Epithelial cell of prostate (primary cell): ENCODE measurements at regions not wholly inside any gene's neighbourhood (a gene's known extent, or its start where the extent isn't known, plus 50 kb on each side); places are given as distances from the start of the nearest gene placed in this dataset.
"Not testable (repeated sequence)": the region's sequence is repeated elsewhere in the genome, so short reads cannot be mapped to it uniquely, and the experiment has no call there.

Source experiments
- DNase-seq: peaks from one replicate; pipeline ENCODE4 v3.0.0-alpha.2; 2011; ENCODE audit warnings: low read depth, low spot score
- H3K27ac ChIP-seq: fragments of 450-650 bp; 2 replicates; pipeline ENCODE4 v1.5.1; 2017; ENCODE audit warnings: mild to moderate bottlenecking

- DNase-seq = no peak
- no peak overlapping the region for H3K27ac ChIP-seq
These were observed 111.0 kb upstream of the SALL3 start for GRCh38 chr18:78868330-78869316.

- no peak overlapping the region for H3K27ac ChIP-seq
- no peak for DNase-seq
These were observed 108.0 kb upstream of the SALL3 start for GRCh38 chr18:78871618-78872017.

DNA sequence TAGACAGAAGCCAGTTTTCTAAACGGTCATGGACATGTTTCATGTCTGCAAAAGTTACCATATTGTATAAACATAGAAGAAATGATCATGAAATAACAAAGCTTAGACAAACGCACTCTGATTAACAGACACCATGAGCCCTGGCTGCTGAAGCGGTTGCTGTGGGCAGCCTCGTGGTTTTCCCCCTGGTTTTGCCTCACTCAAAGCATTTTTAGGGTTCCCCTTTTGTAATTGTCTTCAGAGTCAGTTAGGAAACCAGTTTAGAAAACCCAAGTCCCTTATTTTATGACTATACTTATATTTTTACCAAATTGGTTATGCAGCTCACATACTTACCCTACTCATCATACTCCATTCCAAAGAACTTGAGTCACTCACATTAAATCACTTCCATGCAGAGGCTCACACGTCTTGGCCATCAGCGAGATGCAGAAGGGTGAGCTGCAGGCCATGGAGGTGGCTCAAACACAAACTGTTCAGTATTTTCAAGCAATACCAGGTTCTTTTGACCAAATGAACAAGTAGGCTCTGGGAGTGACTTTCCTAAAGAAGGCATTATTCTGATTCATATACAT is 105.6 kb upstream of the SALL3 start:
- no peak overlapping the region for H3K27ac ChIP-seq
- DNase-seq = no peak

GRCh38 chr18:78875016-78875777 is 104.4 kb upstream of the SALL3 start:
- DNase-seq = no peak
- no peak overlapping the region for H3K27ac ChIP-seq

DNA sequence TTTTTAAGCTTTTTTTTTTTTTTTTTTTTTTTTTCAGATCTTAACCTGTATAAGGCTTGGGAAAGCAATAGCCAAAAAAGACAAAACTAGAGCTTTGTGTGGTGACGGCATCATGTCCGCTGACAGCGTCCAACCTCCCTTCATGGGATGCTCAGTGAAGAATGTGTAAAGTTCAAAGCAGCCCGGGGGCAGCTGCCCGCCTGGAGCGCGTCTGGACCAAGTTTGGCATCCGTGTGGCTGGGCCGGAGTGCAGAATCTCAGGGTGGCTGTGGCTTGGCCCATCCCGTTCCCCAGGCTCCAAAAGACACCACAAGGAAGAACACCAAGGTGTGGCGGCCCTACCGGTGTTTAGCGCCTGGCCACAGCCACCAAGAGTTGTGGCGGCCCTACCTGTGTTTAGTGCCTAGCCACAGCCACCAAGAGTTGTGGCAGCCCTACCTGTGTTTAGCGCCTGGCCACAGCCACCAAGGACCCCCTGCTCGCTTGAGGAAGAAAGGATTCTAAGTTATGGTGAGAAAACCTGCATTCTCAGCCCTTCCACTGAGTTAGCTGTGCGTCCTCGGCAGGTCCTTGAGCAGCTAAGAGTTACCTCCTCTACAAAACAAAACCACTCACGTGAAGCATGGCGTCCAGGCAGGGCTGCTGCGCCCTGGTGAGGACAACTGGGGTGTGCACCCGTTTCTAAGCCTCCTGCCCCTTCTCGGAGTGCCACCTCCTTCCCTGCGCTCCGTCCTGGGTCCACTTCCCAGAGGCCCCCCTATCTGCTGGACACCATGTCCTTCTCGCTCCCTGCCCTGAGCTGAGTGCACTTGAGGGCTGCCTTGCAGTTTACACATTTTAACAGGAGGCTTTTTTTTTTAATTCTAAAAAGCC is 103.6 kb upstream of the SALL3 start:
- H3K27ac ChIP-seq = no peak overlapping the region
- no peak for DNase-seq

- no peak overlapping the region for H3K27ac ChIP-seq
- no peak for DNase-seq
These were observed 102.8 kb upstream of the SALL3 start for GRCh38 chr18:78876868-78877267.

- DNase-seq = no peak
- H3K27ac ChIP-seq = no peak overlapping the region
These were observed 101.3 kb upstream of the SALL3 start for GRCh38 chr18:78878335-78878734.

DNA sequence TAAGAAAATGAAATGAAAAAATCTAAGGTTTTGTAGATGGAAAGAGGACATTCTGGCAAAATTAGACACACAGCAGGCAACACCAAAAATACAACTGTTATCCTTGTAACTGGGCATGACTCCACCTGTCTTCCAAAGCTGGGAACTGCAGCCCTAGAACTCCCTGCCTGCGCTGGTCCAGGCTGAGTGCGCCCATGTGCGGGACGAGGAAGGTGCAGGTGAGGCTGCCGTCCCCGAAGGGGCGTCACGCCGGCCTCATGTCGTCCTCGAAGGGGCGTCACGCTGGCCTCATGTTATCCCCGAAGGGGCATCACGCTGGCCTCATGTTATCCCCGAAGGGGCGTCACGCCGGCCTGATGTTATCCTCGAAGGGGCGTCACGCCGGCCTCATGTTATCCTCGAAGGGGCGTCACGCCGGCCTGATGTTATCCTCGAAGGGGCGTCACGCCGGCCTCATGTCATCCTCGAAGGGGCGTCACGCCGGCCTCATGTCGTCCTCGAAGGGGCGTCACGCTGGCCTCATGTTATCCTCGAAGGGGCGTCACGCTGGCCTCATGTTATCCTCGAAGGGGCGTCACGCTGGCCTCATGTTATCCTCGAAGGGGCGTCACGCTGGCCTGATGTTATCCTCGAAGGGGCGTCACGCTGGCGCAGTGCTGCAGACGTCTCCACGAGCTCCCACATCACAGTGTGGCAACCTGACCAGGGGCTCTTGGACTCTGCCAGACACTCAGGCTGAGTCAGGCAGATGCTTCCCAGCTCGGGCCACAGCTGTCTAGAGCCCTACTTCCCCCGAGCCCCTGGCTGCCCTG is 100.3 kb upstream of the SALL3 start:
- not testable (repeated sequence) for DNase-seq

DNA sequence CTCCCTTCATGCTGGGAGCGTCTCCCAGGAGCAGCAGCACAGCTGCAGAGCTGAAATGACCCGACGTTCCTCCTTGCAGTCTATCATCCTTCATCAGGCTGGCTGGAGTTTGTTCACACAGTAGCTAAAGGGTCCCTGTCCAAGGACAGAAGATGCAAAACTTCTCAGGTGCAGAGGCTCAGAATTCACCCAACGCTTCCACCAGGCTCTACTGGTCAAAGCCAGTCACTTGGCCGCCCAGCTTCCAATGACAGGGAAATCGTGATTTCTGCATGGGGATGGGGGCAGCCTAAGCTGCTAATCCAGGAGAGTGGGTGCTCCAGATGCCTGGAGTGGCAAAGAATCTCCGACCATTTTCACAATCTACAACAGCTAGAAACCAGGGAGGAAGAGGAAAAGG is 97.0 kb upstream of the SALL3 start:
- no peak overlapping the region for H3K27ac ChIP-seq
- DNase-seq = no peak

More for the DNA sequence above, 100.3 kb upstream of the SALL3 start:
- H3K27ac ChIP-seq = not testable (repeated sequence)

DNA sequence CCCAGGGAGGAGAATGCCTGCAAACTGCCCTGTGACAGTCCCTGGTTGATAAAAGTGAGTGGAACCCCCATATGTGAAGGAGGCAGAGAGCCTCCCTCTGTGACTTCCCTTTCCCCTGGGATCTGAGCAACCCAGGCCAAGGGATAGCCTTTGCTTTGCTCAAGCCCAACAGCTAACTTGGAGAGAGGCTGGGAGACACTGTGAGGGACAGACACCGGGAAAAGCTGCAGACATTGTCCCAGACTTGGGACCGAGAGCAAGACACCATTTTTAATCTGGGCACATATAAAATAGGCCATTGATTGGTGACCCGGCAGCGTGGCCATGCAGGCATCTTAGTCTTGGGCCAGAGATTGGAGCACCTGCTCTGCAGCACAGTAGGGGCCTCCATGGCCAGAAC is 96.1 kb upstream of the SALL3 start:
- no peak overlapping the region for H3K27ac ChIP-seq
- no peak for DNase-seq

GRCh38 chr18:78884502-78884901 is 95.1 kb upstream of the SALL3 start:
- no peak overlapping the region for H3K27ac ChIP-seq
- DNase-seq = peak; percentile 5

DNA sequence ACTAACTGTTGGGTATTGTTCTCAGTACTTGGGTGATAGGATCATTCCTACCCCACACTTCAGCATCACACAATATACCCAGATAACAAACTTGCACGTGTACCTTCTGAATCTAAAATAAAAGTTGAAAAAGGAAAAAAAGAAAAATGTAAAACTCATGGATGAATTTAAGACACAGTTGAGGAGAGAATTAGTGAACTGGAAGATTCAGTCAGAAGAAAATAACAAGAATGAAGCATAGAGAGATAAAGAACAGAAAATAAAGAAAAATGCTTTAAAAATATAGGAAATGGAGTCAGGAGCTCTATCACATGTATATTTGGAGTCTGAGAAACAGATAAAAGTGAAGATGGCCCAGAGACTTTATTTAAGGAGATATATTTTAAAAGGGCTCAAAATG is 90.4 kb upstream of the SALL3 start:
- DNase-seq = no peak
- H3K27ac ChIP-seq = no peak overlapping the region

GRCh38 chr18:78890388-78890787 is 89.2 kb upstream of the SALL3 start:
- H3K27ac ChIP-seq = no peak overlapping the region
- no peak for DNase-seq

DNA sequence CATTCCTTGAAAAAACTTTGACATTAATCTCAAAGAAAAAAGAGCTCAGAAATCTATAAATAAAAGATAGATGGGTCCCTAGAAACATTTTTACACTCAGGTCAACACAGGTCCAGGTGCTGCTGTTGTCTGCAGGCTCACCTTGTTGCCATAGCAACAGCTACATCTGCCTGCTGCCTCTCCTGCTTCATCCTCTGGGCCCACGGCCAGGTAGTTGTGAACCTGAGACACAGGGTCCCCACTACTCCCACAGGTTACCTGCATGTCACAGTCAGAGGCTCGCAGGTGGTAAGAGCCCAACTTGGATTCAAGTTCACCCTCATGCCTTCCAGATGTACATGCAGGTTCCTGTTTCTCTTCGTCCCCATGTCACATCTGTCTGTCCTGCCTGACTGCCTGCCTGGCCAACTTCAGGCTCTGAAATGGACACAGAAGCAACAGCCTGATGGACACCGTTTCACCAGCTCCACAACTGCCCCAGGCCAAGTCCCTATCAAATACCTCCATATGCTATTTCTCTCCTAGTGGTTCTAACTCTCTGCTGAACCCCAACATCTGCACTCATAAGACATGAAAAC is 88.3 kb upstream of the SALL3 start:
- no peak overlapping the region for H3K27ac ChIP-seq
- no peak for DNase-seq

DNA sequence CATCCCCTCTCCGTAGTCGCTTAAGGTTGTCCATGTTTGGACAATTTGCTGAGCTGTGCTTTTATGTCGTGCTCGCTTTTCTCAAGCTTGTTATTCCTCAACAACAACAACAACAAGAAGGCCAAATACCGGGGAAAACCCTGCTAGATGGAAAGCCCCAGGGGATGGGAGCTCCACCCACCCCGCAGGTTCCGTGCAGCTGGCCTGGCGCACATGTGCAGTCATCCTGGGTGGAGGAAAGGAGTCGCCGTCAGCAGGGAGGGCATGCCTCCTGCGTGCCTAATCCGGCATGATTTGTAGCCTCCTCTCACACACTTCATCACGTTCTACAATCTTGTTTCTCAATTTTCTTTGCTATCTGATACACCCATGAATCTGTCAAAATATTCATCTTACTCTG is 87.4 kb upstream of the SALL3 start:
- no peak overlapping the region for H3K27ac ChIP-seq
- DNase-seq = no peak

DNA sequence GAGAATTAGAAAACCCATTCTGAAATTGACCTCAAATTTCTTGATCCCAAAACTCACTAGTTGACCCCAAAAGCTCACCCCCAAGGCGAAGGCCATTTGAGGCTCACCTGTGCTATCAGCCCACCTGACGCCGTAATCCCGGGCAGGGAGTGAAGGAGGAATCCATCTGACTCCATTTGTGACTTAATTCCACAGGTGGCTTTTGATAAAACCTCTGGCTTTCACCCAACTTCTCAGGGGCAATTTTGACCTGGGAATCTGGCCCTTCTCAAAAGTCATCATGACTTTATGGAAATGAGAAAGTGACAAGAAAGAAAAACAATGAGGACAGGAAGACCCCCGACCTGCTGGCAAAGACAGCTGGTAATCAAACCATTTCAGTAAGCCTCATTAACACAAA is 86.9 kb upstream of the SALL3 start:
- no peak for DNase-seq
- H3K27ac ChIP-seq = no peak overlapping the region

DNA sequence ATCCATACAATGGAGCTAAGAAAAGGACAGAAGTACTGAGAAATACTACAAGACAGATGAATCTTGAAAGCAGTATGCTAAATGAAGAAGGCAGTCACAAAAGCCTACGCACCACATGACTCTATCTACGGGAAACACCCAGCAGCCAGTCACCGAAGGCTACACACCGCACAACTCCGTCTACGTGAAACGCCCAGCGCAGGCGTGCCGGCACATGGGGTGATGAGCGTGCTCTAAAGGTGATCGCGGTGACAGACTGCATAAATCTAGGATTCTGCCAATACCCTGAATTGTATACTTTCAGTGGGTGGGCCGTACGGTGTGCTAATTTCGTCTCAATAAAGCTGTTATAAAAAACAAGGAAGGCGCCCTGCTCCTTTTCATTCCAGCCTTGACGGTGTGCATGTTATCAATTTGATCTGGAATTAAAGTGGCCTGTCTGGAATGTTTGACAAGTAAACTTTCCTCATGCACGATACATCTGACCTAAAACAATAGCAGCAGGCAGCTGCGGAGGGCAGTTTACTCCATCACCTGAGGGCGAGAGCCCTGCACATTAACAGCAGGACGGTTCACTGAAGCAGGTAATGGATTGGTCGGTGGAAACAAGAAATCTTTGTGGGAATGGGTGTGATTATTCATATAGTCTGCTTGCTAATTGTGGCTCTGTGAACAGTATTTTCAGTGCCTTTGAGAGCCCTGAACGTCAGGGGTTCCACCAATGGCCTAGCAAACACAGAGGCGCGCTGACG is 86.2 kb upstream of the SALL3 start:
- no peak overlapping the region for H3K27ac ChIP-seq
- DNase-seq = no peak

- DNase-seq = no peak
- H3K27ac ChIP-seq = no peak overlapping the region
These were observed 85.6 kb upstream of the SALL3 start for GRCh38 chr18:78894033-78894305.
